Smooth muscle cell (in vitro differentiated cells): ENCODE measurements at regions not wholly inside any gene's neighbourhood (a gene's known extent, or its start where the extent isn't known, plus 50 kb on each side); places are given as distances from the start of the nearest gene placed in this dataset.

Experiments used
- DNase-seq: peaks from one replicate; lab custom pipeline; 2025; ENCODE audit not compliant: unreplicated experiment; lab: John Stamatoyannopoulos, UW
- H2AFZ ChIP-seq: fragments of 200-600 bp; sonication (generic); 2 replicates; pipeline ENCODE4 v1.6.0; 2016; ENCODE audit warnings: antibody characterized with exemption, low read depth, mild to moderate bottlenecking
- H3F3A ChIP-seq: fragments of 200-600 bp; sonication (generic); 2 replicates; pipeline ENCODE4 v1.6.0; 2017; ENCODE audit warnings: antibody characterized with exemption, low read depth
- H3K27ac ChIP-seq: fragments of 200-600 bp; sonication (generic); 2 replicates; pipeline ENCODE4 v1.5.1; 2016; ENCODE audit warnings: low read depth, mild to moderate bottlenecking
- H3K27me3 ChIP-seq: fragments of 200-600 bp; sonication (generic); 2 replicates; pipeline ENCODE4 v1.6.1; 2016; ENCODE audit warnings: low read depth, mild to moderate bottlenecking
- H3K36me3 ChIP-seq: fragments of 200-600 bp; sonication (generic); 2 replicates; pipeline ENCODE4 v1.5.1; 2016; ENCODE audit warnings: low read depth
- H3K4me1 ChIP-seq: fragments of 200-600 bp; sonication (generic); 2 replicates; pipeline ENCODE4 v1.5.1; 2016; ENCODE audit warnings: low read depth
- H3K4me2 ChIP-seq: fragments of 200-600 bp; sonication (generic); 2 replicates; pipeline ENCODE4 v1.6.0; 2016; ENCODE audit warnings: mild to moderate bottlenecking
- H3K4me3 ChIP-seq: fragments of 200-600 bp; sonication (generic); 2 replicates; pipeline ENCODE4 v1.5.1; 2016; ENCODE audit warnings: mild to moderate bottlenecking
- H3K79me2 ChIP-seq: fragments of 200-600 bp; sonication (generic); 2 replicates; pipeline ENCODE4 v1.6.0; 2016; ENCODE audit warnings: low read depth, mild to moderate bottlenecking
- H3K9ac ChIP-seq: fragments of 200-600 bp; sonication (generic); 2 replicates; pipeline ENCODE4 v1.6.0; 2016; ENCODE audit warnings: low read depth
- H3K9me3 ChIP-seq: fragments of 200-600 bp; sonication (generic); replicated peaks from 2 replicates; pipeline ENCODE4 v1.5.1; 2016; ENCODE audit warnings: low read depth
- H4K20me1 ChIP-seq: fragments of 200-600 bp; sonication (generic); 2 replicates; pipeline ENCODE4 v1.6.0; 2016; ENCODE audit warnings: low read depth
- WGBS: methylation state at CpG from one replicate; pipeline ENCODE4 v1.1.7; 2016; ENCODE audit warnings: low lambda C conversion rate; 5-methylcytosine and 5-hydroxymethylcytosine counted together
- TF ChIP-seq, protein P1 (sequence below): fragments of 200-600 bp; sonication (generic); IDR thresholded peaks from 2 replicates; pipeline ENCODE4 v1.5.1; 2017; ENCODE audit warnings: borderline replicate concordance, mild to moderate bottlenecking, antibody characterized with exemption; ENCODE audit not compliant: insufficient read depth, poor library complexity, severe bottlenecking

DNA sequence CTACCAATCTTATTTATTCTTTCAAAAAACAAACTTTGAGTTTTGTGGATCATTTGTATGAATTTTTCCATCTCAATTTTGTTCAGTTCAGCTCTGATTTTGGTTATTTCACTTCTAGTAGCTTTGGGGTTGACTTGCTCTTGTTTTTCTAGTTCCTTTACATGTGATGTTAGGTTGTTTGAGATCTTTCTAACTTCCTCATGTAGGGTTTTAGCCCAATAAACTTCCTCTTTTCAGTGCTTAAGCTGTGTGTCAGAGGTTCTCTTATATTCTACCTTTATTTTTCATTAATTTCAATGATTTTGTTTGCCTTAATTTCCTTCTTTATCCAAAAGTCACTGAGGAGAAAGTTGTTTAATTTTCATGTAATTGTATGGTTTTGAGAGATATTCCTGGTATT lies 860.4 kb upstream of the FBXO33 start:
- Histone ChIP-seq H3K4me3 (no peak overlapping the region), H2AFZ (no peak overlapping the region), H3K4me2 (no peak overlapping the region), H3K79me2 (no peaks in the 10 kb centered on the region), H3F3A (no peaks in the 10 kb centered on the region), H3K36me3 (no peaks in the 10 kb centered on the region), H3K4me1 (no peaks in the 10 kb centered on the region), H3K27me3 (no peaks in the 10 kb centered on the region), H3K27ac (no peak overlapping the region), H4K20me1 (no peaks in the 10 kb centered on the region), H3K9me3 (no peaks in the 10 kb centered on the region), H3K9ac (no peak overlapping the region)
- TF ChIP-seq, protein P1, sequence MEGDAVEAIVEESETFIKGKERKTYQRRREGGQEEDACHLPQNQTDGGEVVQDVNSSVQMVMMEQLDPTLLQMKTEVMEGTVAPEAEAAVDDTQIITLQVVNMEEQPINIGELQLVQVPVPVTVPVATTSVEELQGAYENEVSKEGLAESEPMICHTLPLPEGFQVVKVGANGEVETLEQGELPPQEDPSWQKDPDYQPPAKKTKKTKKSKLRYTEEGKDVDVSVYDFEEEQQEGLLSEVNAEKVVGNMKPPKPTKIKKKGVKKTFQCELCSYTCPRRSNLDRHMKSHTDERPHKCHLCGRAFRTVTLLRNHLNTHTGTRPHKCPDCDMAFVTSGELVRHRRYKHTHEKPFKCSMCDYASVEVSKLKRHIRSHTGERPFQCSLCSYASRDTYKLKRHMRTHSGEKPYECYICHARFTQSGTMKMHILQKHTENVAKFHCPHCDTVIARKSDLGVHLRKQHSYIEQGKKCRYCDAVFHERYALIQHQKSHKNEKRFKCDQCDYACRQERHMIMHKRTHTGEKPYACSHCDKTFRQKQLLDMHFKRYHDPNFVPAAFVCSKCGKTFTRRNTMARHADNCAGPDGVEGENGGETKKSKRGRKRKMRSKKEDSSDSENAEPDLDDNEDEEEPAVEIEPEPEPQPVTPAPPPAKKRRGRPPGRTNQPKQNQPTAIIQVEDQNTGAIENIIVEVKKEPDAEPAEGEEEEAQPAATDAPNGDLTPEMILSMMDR, result no peak
- DNase-seq, result no peak

DNA sequence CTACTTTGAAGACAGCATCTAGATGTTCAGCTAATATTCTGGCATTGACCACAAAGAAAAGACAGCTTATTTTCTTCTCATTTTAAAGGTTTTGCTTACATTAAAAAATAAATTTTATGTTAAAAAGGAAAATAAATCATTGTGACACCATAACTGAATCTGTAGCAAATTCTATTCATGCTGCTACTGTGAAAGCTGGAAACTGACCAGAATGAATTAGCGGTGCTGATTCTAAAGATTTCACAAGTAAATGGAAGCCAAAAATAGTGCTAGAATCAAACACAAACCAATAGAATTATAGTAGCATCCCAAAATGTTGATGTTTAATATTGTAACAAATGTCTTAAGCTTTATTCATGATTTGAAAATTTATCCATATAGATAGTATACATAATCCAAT lies 850.0 kb upstream of the FBXO33 start:
- Histone ChIP-seq H3K9ac (no peak overlapping the region), H3F3A (no peaks in the 10 kb centered on the region), H3K36me3 (no peaks in the 10 kb centered on the region), H3K27ac (no peak overlapping the region), H4K20me1 (no peaks in the 10 kb centered on the region), H3K27me3 (no peaks in the 10 kb centered on the region), H3K4me3 (no peak overlapping the region), H3K79me2 (no peaks in the 10 kb centered on the region), H3K4me2 (no peak overlapping the region), H3K9me3 (no peaks in the 10 kb centered on the region), H3K4me1 (no peaks in the 10 kb centered on the region), H2AFZ (no peak overlapping the region)
- no peak for DNase-seq
- WGBS, result 100% methylated on average over 1 of the region's 1 CpG
- TF ChIP-seq, protein P1, result no peak

DNA sequence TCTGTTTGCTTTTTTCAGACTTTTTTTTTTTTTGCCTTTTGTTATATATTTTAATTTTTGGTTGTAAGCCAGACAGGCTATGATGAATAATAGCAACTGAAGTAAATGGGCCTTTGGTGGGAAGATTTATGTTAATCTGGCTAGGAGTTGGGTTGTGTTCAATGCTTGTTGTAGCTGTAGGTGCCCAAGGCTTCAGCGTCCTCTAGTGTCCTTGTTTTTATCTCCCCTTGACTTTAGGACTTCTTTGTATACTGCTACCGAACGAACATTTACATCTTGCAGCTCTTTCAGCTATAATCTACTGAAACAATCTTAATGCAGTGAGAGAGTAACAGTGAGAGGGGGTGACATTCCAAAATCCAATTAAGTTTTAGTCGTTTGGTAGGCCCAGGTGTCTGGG lies 848.4 kb upstream of the FBXO33 start:
- TF ChIP-seq, protein P1, result no peak
- Histone ChIP-seq H3K4me3 (no peak overlapping the region), H3K36me3 (no peaks in the 10 kb centered on the region), H3K27me3 (no peaks in the 10 kb centered on the region), H3K79me2 (no peaks in the 10 kb centered on the region), H3F3A (no peaks in the 10 kb centered on the region), H4K20me1 (no peaks in the 10 kb centered on the region), H2AFZ (no peak overlapping the region), H3K9ac (no peak overlapping the region), H3K27ac (no peak overlapping the region), H3K4me1 (no peaks in the 10 kb centered on the region), H3K4me2 (no peak overlapping the region), H3K9me3 (no peaks in the 10 kb centered on the region)
- DNase-seq, result no peak
- WGBS, result 85% methylated on average over 4 of the region's 4 CpGs

DNA sequence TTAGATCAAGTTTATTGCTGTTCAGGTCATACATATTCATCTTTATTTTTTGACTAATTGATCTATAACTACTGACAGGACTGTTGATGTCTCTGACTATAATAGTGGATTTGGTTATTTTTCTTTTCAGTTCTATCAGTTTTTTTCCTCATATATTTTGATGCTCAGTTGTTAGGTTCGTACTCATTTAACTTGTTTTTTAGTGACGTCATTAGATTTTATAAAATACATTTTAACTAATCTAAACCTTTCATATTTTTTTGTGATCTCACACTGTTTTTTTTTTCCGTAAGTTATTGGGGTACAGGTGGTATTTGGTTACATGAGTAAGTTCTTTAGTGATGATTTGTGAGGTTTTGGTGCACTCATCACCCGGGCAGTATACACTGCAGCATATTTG lies 841.2 kb upstream of the FBXO33 start:
- Histone ChIP-seq H3K9ac (no peak overlapping the region), H3K36me3 (no peaks in the 10 kb centered on the region), H3K27ac (no peak overlapping the region), H4K20me1 (no peaks in the 10 kb centered on the region), H3K4me2 (no peak overlapping the region), H3F3A (no peaks in the 10 kb centered on the region), H3K79me2 (no peaks in the 10 kb centered on the region), H3K4me3 (no peak overlapping the region), H3K4me1 (no peaks in the 10 kb centered on the region), H2AFZ (no peak overlapping the region), H3K9me3 (no peaks in the 10 kb centered on the region), H3K27me3 (no peaks in the 10 kb centered on the region)
- no peak for DNase-seq
- TF ChIP-seq, protein P1, result no peak
- WGBS, result 94% methylated on average over 4 of the region's 4 CpGs
